Skeletal muscle satellite cell (primary cell): ENCODE measurements at regions not wholly inside any gene's neighbourhood (a gene's known extent, or its start where the extent isn't known, plus 50 kb on each side); places are given as distances from the start of the nearest gene placed in this dataset.

Source experiments
- H3K27me3 ChIP-seq: 2 replicates; pipeline ENCODE4 v1.7.0; 2013; ENCODE audit warnings: low read length; ENCODE audit not compliant: control insufficient read depth, insufficient read depth
- H3K36me3 ChIP-seq: 2 replicates; pipeline ENCODE4 v1.7.0; 2013; ENCODE audit warnings: mild to moderate bottlenecking, control low read depth, low read length; ENCODE audit not compliant: insufficient read depth
- H3K4me1 ChIP-seq: 2 replicates; pipeline ENCODE4 v1.7.0; 2013; ENCODE audit warnings: low read length; ENCODE audit not compliant: control insufficient read depth, insufficient read depth
- H3K4me2 ChIP-seq: 2 replicates; pipeline ENCODE4 v1.7.0; 2013; ENCODE audit warnings: mild to moderate bottlenecking, low read length
- H3K4me3 ChIP-seq: 2 replicates; pipeline ENCODE4 v1.7.0; 2013; ENCODE audit warnings: low read length
- H3K9ac ChIP-seq: 2 replicates; pipeline ENCODE4 v1.7.0; 2013; ENCODE audit warnings: mild to moderate bottlenecking, low read depth, low read length, moderate library complexity
- H3K9me3 ChIP-seq: replicated peaks from 2 replicates; pipeline ENCODE4 v1.7.0; 2013; ENCODE audit warnings: mild to moderate bottlenecking, control low read depth, low read length

DNA sequence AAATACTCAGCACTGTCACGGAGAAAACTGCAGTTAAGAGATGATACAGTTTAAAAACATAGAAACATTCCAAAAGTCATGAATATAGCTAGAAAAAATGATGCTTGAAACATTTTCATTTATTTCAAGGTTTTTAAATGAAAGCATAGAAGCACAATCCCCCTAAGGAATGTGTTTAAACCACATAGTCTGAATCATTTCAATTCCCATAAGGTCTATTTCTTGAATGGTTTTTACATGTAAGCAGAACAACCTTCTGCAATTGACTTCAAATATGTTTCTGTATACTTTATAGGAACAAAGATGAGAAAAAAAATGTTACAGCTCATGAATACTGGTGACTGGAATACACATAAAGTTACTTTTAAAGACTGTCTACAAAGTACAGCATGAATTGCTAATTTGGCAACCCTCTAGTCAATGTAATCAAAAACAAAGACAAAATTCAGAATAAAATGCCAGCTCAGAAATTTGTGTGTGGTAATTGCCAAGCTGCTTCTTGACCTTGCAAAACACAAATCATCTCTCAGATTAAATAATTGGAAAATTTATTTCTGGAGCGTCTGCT is 886.4 kb upstream of the ADGRL3 start:
- Histone ChIP-seq H3K4me2 (no peak overlapping the region), H3K27me3 (no peaks in the 10 kb centered on the region), H3K36me3 (no peaks in the 10 kb centered on the region), H3K4me1 (no peaks in the 10 kb centered on the region), H3K4me3 (no peak overlapping the region), H3K9ac (no peak overlapping the region), H3K9me3 (peaks cover 10% of the 10 kb centered on the region)

DNA sequence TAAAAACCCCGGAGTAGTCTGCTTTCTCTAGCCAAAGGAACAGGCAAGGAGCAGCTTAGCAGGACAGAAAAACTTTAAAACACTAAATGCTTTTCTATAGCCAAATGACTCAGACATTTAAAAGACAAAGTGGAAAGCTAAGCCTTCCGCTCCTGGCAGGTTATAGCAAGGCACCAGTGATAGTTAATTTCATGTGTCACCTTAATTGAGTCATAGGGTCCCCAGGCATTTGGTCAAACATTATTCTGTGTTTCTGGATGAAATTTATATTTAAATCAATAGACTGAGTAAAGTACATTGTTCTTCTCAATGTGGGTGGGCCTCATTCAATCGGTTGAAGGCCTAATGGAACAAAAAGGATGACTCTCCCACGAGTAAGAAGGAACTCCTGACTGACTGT is 885.7 kb upstream of the ADGRL3 start:
- Histone ChIP-seq H3K4me1 (no peaks in the 10 kb centered on the region), H3K36me3 (no peaks in the 10 kb centered on the region), H3K27me3 (no peaks in the 10 kb centered on the region), H3K9me3 (peaks cover 10% of the 10 kb centered on the region), H3K4me2 (no peak overlapping the region), H3K4me3 (no peak overlapping the region), H3K9ac (no peak overlapping the region)

DNA sequence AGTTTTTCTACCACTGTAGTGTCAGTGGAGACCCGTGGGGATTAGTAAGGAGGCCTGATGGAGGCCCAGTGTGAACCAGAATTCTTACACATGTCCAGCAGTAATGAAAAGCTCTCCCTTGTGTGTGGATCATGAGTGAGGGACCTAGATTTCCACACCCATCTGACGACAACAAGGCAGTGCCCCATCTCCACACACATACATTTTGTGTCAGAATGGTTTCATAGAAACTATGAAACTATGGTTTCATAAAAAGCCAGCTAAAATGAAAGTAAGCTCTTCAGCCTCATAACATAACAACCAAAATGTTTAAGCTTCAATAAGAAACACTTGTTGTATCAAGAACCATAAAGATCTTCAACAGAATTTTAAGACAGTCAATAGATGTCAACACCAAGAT is 884.5 kb upstream of the ADGRL3 start:
- no peaks in the 10 kb centered on the region for H3K36me3 ChIP-seq
- H3K4me3 ChIP-seq: no peak overlapping the region
- no peaks in the 10 kb centered on the region for H3K4me1 ChIP-seq

GRCh38 chr4:60326735-60327134 is 873.4 kb upstream of the ADGRL3 start:
- H3K4me1 ChIP-seq: no peaks in the 10 kb centered on the region
- no peaks in the 10 kb centered on the region for H3K36me3 ChIP-seq
- H3K4me2 ChIP-seq: no peak overlapping the region
- H3K27me3 ChIP-seq: no peaks in the 10 kb centered on the region
- peaks cover 3% of the 10 kb centered on the region for H3K9me3 ChIP-seq
- H3K4me3 ChIP-seq: no peak overlapping the region
- H3K9ac ChIP-seq: no peak overlapping the region

More for the DNA sequence above, 884.5 kb upstream of the ADGRL3 start:
- Histone ChIP-seq H3K9ac (no peak overlapping the region), H3K4me2 (no peak overlapping the region), H3K9me3 (peaks cover 10% of the 10 kb centered on the region), H3K27me3 (no peaks in the 10 kb centered on the region)

DNA sequence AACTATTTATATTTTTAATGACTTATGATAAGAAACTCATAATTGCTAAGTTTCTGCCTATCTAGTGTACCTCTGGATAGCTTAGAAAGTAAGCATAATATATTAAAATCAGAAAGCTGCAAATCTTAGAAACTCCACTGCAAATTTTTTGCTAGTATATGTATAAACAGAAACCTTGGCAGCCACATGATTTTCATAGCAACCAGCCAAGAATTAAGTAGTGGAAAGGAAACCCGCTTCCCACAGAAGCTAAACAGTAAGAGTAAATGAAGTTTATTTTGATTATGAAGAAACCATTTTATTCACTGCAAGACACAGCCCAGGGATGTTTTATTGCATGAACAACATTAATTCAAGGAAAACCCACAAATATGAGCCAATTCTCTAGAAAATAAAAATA is 872.5 kb upstream of the ADGRL3 start:
- Histone ChIP-seq H3K4me1 (no peaks in the 10 kb centered on the region), H3K36me3 (no peaks in the 10 kb centered on the region), H3K9me3 (peaks cover 6% of the 10 kb centered on the region), H3K4me2 (no peak overlapping the region), H3K4me3 (no peak overlapping the region), H3K9ac (no peak overlapping the region), H3K27me3 (no peaks in the 10 kb centered on the region)

DNA sequence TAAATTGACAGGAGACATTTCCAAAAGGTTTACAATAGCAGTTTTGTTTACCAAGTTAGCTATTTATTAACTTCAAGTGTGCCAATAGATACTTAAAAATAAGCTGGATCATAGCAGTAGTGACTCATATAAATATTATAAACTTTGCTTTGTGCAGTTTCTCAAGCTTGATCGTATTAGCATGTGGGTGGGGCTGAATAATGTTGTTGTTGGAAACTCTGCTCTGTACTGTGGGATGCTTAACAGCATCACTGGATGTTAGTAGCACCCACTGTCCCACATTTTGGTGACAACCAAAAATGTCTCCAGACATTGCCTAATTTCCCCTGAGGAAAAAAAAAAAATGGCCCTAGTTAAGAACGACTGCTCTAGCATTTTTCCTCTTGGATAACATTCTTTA is 855.2 kb upstream of the ADGRL3 start:
- no peak overlapping the region for H3K4me3 ChIP-seq
- H3K36me3 ChIP-seq: no peaks in the 10 kb centered on the region
- no peaks in the 10 kb centered on the region for H3K27me3 ChIP-seq
- H3K4me1 ChIP-seq: no peaks in the 10 kb centered on the region
- H3K4me2 ChIP-seq: no peak overlapping the region
- peaks cover 5% of the 10 kb centered on the region for H3K9me3 ChIP-seq
- H3K9ac ChIP-seq: no peak overlapping the region

DNA sequence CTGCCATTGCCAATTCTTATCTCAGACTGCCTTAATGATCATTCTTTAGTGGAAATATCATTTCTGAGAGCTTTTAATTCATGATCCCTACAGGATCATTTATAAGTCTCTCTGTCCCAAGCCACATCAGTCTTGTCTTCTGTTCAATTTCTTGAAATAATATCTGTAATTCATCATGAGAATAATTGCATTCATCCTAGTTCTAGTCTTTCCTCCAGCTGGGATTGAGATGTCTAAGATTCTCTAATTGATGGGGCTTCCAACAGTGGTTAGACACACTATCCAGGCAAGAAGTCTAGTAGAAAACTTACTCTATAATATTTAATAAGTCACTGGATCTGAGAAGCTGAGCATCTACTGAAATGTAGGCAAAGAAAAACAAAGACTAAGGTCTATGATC is 854.7 kb upstream of the ADGRL3 start:
- no peak overlapping the region for H3K4me2 ChIP-seq

GRCh38 chr4:60359746-60360367 is 840.3 kb upstream of the ADGRL3 start:
- no peaks in the 10 kb centered on the region for H3K4me1 ChIP-seq
- no peaks in the 10 kb centered on the region for H3K9me3 ChIP-seq
- no peaks in the 10 kb centered on the region for H3K27me3 ChIP-seq
- no peak overlapping the region for H3K4me2 ChIP-seq
- H3K9ac ChIP-seq: no peak overlapping the region
- H3K4me3 ChIP-seq: no peak overlapping the region
- no peaks in the 10 kb centered on the region for H3K36me3 ChIP-seq

More for the DNA sequence above, 854.7 kb upstream of the ADGRL3 start:
- Histone ChIP-seq H3K9me3 (peaks cover 5% of the 10 kb centered on the region), H3K27me3 (no peaks in the 10 kb centered on the region), H3K4me3 (no peak overlapping the region), H3K36me3 (no peaks in the 10 kb centered on the region), H3K9ac (no peak overlapping the region), H3K4me1 (no peaks in the 10 kb centered on the region)

DNA sequence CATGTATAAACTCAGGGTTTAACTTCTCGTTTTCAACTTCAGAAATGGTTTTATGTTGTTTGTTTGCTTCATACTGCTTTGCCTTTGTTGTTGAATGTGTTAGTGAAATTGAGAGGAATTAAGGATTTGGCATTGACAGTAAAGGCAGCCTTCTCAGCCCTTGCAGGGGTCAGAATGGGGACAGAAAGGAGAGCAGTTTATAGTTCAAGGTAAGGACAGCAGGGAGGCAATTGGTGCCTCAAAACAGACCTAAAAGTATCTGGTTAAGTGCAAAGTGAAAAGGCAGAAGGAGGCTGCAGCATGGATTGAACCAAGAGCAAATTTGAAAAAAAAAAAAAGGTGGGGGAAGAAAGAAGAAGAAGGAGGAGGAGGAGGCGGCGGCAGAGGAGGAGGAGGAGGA is 835.0 kb upstream of the ADGRL3 start:
- Histone ChIP-seq H3K27me3 (no peaks in the 10 kb centered on the region), H3K4me1 (no peaks in the 10 kb centered on the region), H3K9me3 (no peaks in the 10 kb centered on the region), H3K9ac (no peak overlapping the region), H3K4me2 (no peak overlapping the region), H3K36me3 (no peaks in the 10 kb centered on the region), H3K4me3 (no peak overlapping the region)

DNA sequence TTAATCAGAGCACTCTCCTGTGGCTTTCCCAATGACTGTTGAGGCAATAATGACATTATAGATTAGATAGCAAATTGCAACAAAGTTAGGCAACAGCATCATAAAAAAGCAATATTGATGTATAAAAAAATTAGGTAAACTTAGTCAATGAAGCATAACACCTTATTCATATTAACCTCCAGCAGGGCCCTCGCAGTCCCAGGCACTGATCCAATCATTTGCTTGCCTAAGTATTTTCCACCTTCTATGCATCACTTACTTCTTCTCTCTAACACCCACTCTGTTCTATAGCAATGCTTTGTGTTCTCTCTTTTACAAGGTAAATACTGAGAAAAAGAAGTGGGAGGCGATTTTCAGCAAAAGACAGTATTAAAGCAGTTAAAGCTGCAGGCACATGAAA is 833.5 kb upstream of the ADGRL3 start:
- Histone ChIP-seq H3K36me3 (no peaks in the 10 kb centered on the region), H3K9me3 (no peaks in the 10 kb centered on the region), H3K4me1 (no peaks in the 10 kb centered on the region), H3K4me3 (no peak overlapping the region), H3K9ac (no peak overlapping the region), H3K27me3 (no peaks in the 10 kb centered on the region), H3K4me2 (no peak overlapping the region)

GRCh38 chr4:60368986-60369385 is 831.1 kb upstream of the ADGRL3 start:
- no peaks in the 10 kb centered on the region for H3K9me3 ChIP-seq
- no peak overlapping the region for H3K4me2 ChIP-seq
- H3K36me3 ChIP-seq: no peaks in the 10 kb centered on the region
- H3K4me1 ChIP-seq: no peaks in the 10 kb centered on the region
- H3K9ac ChIP-seq: no peak overlapping the region
- H3K27me3 ChIP-seq: no peaks in the 10 kb centered on the region
- H3K4me3 ChIP-seq: no peak overlapping the region

GRCh38 chr4:60378010-60378409 is 822.1 kb upstream of the ADGRL3 start:
- H3K4me1 ChIP-seq: no peaks in the 10 kb centered on the region
- no peak overlapping the region for H3K4me3 ChIP-seq
- H3K36me3 ChIP-seq: no peaks in the 10 kb centered on the region
- H3K4me2 ChIP-seq: no peak overlapping the region
- H3K9ac ChIP-seq: no peak overlapping the region
- peaks cover 2% of the 10 kb centered on the region for H3K9me3 ChIP-seq
- H3K27me3 ChIP-seq: no peaks in the 10 kb centered on the region
